ENCODE measurements at regions not wholly inside any gene's neighbourhood (a gene's known extent, or its start where the extent isn't known, plus 50 kb on each side); places are given as distances from the start of the nearest gene placed in this dataset.

GRCh38 chr22:49233507-49234100 lies 594.1 kb downstream of the BRD1 start:
- ATAC-seq (ENCODE audit: low read depth), result no peak
- Histone ChIP-seq H4K20me1 (ENCODE audit: control insufficient read depth, insufficient read depth, low read length, poor library complexity, severe bottlenecking) (no peaks in the 10 kb centered on the region), H3K9me3 (ENCODE audit: control extremely low read depth in 1 of 3, control insufficient read depth in 2 of 3, insufficient read depth in 1 of 3, low read length in 2 of 3) (peaks cover 0 to 23% (median 0%) of the 10 kb centered on the region in 3 donors), H3K4me2 (replicated peaks; ENCODE audit: low read depth, low read length, poor library complexity, severe bottlenecking) (no peak overlapping the region), H3K27me3 (replicated peaks in 1 of 4; ENCODE audit: control extremely low read depth in 1 of 4, control insufficient read depth in 3 of 4, insufficient read depth in 4 of 4, low read length in 3 of 4) (no peaks in the 10 kb centered on the region), H3K27ac (ENCODE audit: low read length in 2 of 2) (no peak overlapping the region), H3K9ac (ENCODE audit: low read length) (no peak overlapping the region), H3K79me2 (ENCODE audit: control insufficient read depth, insufficient read depth, low read length) (no peaks in the 10 kb centered on the region), H2AFZ (ENCODE audit: insufficient read depth, low read depth, low read length, poor library complexity, severe bottlenecking) (no peak overlapping the region), H3K36me3 (replicated peaks in 1 of 2; ENCODE audit: control extremely low read depth in 1 of 2, control insufficient read depth in 1 of 2, extremely low read depth in 1 of 2, insufficient read depth in 2 of 2, low read length in 1 of 2) (no peaks in the 10 kb centered on the region), H3K4me3 (ENCODE audit: control extremely low read depth in 1 of 5, extremely low read depth in 1 of 5, insufficient read depth in 1 of 5, low read depth in 2 of 5, low read length in 4 of 5) (no peak overlapping the region), H3K4me1 (ENCODE audit: control insufficient read depth in 2 of 2, insufficient read depth in 2 of 2, low read length in 2 of 2) (no peaks in the 10 kb centered on the region)
- 84% methylated on average over 16 of the region's 16 CpGs for WGBS (ENCODE audit: insufficient coverage)
- ChIA-PET POLR2A (no interaction called here), CTCF (no interaction called here)
- H3K27ac Mint-ChIP-seq, result no peak overlapping the region
- H3K4me3 Mint-ChIP-seq, result no peak overlapping the region
- TF ChIP-seq EZH2 (IDR thresholded peaks at IDR 0.05; ENCODE audit: borderline replicate concordance, insufficient read depth, low read depth, low read length, poor library complexity, severe bottlenecking) (no peak), CTCF (IDR thresholded peaks at IDR 0.05) (no peak)
- no peak for DNase-seq
- H3K9me3 Mint-ChIP-seq (ENCODE audit: insufficient read depth), result no peaks in the 10 kb centered on the region
- H3K27me3 Mint-ChIP-seq, result peaks cover 4% of the 10 kb centered on the region
- intact Hi-C loops (cut with micrococcal nuclease), result no loop called here
- no peaks in the 10 kb centered on the region for H3K4me1 Mint-ChIP-seq

- no peak overlapping the region for H3K4me3 ChIP-seq (ENCODE audit: control extremely low read depth in 1 of 5, extremely low read depth in 1 of 5, insufficient read depth in 1 of 5, low read depth in 2 of 5, low read length in 4 of 5)
- no peak for TF ChIP-seq EZH2 (IDR thresholded peaks at IDR 0.05; ENCODE audit: borderline replicate concordance, insufficient read depth, low read depth, low read length, poor library complexity, severe bottlenecking)
- no peak for TF ChIP-seq CTCF (IDR thresholded peaks at IDR 0.05)
- CTCF ChIA-PET, result no interaction called here
- H3K4me1 ChIP-seq (ENCODE audit: control insufficient read depth in 2 of 2, insufficient read depth in 2 of 2, low read length in 2 of 2), result no peaks in the 10 kb centered on the region
- H3K36me3 ChIP-seq (replicated peaks in 1 of 2; ENCODE audit: control extremely low read depth in 1 of 2, control insufficient read depth in 1 of 2, extremely low read depth in 1 of 2, insufficient read depth in 2 of 2, low read length in 1 of 2), result no peaks in the 10 kb centered on the region
- intact Hi-C loops (cut with micrococcal nuclease), result no loop called here
- no peak for DNase-seq
- H3K4me3 Mint-ChIP-seq, result no peak overlapping the region
- H3K27me3 ChIP-seq (replicated peaks in 1 of 4; ENCODE audit: control extremely low read depth in 1 of 4, control insufficient read depth in 3 of 4, insufficient read depth in 4 of 4, low read length in 3 of 4), result no peaks in the 10 kb centered on the region
- H3K79me2 ChIP-seq (ENCODE audit: control insufficient read depth, insufficient read depth, low read length), result no peaks in the 10 kb centered on the region
- no peaks in the 10 kb centered on the region for H3K4me1 Mint-ChIP-seq
- no peak overlapping the region for H3K4me2 ChIP-seq (replicated peaks; ENCODE audit: low read depth, low read length, poor library complexity, severe bottlenecking)
- no peak overlapping the region for H2AFZ ChIP-seq (ENCODE audit: insufficient read depth, low read depth, low read length, poor library complexity, severe bottlenecking)
- 86% methylated on average over 23 of the region's 23 CpGs for WGBS (ENCODE audit: insufficient coverage)
- POLR2A ChIA-PET, result no interaction called here
- no peaks in the 10 kb centered on the region for H4K20me1 ChIP-seq (ENCODE audit: control insufficient read depth, insufficient read depth, low read length, poor library complexity, severe bottlenecking)
- H3K9me3 ChIP-seq (ENCODE audit: control extremely low read depth in 1 of 3, control insufficient read depth in 2 of 3, insufficient read depth in 1 of 3, low read length in 2 of 3), result peaks cover 0 to 21% (median 0%) of the 10 kb centered on the region in 3 donors
- no peaks in the 10 kb centered on the region for H3K9me3 Mint-ChIP-seq (ENCODE audit: insufficient read depth)
- H3K27ac ChIP-seq (ENCODE audit: low read length in 2 of 2), result no peak overlapping the region
- no peak for ATAC-seq (ENCODE audit: low read depth)
- no peak overlapping the region for H3K27ac Mint-ChIP-seq
- peaks cover 4% of the 10 kb centered on the region for H3K27me3 Mint-ChIP-seq
- H3K9ac ChIP-seq (ENCODE audit: low read length), result no peak overlapping the region
Observed at GRCh38 chr22:49232319-49233067, 595.2 kb downstream of the BRD1 start.
